ENCODE measurements at regions not wholly inside any gene's neighbourhood (a gene's known extent, or its start where the extent isn't known, plus 50 kb on each side); places are given as distances from the start of the nearest gene placed in this dataset.
"Not testable (repeated sequence)": the region's sequence is repeated elsewhere in the genome, so short reads cannot be mapped to it uniquely, and the experiment has no call there.

DNA sequence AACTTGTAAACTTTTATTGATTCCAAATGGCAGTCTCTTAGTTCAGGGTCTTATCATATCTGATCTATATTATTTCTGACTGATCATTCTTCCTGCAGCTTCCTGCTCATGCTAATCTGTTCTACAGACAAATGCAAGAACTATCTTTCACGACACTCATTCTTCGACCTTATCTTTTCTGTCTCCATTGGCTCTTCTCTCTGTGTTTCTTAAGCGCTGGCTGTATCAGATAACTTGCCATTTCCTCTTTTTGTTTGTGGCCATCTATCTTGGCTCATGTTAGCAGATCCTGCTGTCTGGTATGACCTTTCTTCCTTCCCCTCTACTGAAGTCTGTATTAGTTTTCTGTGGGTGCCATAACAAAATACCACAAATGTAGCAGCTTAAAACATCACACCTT is 230.5 kb upstream of the PUDP start:
- DNase-seq (ENCODE audit: low read depth): no peak

DNA sequence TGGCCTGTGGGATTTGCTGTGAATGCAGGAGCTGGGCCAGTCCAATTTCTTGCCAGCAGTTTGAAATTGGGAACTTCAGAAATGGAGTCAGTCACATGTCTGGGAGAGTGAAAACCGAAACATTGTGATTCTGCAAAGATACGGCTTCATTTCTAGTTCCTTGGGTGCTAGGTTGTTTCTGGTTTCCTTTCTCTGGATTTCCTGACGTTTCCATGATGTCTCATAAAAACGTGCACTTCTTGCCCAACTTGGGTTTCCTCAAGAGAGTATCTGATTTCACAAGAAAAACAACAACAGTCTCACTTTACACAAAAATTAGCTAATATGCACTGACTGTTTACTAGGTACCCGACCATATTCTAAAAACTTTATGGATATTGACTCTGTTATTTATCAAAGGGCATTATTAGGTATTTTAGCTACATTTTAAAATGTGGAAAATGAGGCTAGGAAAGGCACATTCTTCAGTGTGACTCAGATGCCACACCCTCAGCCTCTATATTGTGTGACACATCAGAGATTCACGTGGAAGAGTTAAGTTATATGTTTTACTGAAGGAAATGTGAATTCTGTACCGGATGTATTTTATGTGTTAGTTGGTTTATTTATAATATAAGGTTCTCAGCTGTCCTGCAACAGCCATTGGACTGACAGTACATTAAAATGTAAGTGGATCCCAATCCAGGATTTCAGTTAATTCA is 225.0 kb upstream of the PUDP start:
- peak; percentile 18 for DNase-seq (ENCODE audit: low read depth)

- no peak for DNase-seq (ENCODE audit: low read depth)
These were observed 214.2 kb upstream of the PUDP start for GRCh38 chrX:7362111-7362510.

GRCh38 chrX:7351926-7352325 is 204.0 kb upstream of the PUDP start:
- DNase-seq (ENCODE audit: low read depth): no peak

GRCh38 chrX:7347465-7347864 is 199.5 kb upstream of the PUDP start:
- no peak for DNase-seq (ENCODE audit: low read depth)

- no peak for DNase-seq (ENCODE audit: low read depth)
These were observed 198.1 kb upstream of the PUDP start for GRCh38 chrX:7346021-7346420.

DNA sequence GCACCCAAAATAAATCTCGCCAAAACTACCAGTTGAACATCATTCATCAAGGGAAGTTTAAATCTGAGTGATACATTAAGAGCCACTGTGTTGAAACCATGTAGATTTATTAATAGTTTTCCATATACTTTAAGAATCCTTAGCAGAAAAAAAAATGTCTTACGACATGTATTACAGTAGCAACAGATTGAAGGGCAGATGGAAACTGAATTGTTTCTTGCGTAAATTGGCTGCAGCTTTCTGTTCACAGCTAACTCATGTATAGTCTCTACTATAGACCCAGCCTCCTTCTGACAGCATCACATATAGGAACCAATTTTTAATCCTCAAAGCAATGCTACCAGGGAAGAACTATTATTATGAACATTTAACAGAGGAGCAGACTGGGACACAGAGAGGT is 195.2 kb upstream of the PUDP start:
- no peak for DNase-seq (ENCODE audit: low read depth)

DNA sequence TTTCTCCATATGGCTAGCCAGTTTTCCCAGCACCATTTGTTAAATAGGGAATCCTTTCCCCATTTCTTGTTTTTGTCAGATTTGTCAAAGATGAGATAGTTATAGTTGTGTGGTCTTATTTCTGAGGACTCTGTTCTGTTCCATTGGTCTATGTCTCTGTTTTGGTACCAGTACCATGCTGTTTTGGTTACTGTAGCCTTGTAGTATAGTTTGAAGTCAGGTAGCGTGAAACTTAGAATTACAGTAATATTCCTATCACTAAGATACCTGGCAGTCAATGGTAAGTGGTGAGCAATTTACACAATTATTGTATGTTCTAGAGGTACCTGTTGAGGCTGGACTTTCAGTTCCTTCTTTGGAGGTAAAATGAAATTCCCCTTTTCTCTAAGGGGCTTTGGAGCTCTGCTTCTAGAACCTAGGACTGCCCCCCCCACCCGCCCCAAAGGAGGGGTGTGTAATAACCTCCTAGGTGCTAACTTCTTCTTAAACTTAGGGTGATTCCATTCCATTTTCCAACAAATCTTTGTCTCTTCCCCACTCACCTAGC is 187.9 kb upstream of the PUDP start:
- not testable (repeated sequence) for DNase-seq (ENCODE audit: low read depth)

DNA sequence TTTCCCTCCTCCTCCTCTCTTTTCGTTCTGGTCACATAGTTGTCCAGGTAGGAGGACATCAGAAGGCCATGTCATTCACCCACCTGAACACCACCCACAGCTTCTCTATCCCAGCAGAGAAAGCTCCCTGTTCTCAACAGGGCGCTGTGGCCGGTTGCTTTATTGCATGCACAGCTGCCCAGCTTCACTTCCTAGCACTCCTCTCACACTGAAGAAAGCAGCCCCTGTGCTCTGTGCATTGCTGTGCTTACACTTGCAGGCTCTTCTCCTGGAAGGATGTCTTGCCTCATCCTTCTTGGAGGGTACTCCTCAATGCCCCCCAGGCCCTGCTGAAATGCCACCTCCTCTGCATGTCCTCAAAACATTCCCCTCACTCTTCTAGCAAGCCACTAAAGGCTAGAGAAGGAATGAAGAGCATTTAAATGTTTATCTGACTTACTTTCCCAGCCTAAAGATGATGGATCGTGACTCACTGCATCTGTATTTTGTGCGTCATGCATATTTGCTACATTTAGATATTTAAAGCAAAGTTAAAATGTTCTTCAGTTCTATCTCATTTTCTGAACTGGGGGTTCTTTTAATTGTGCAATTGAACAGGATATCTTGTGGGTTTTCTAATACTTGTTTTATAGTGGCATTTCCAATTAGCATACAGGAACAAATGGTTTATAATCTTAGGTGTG is 186.4 kb upstream of the PUDP start:
- peak; percentile 42 for DNase-seq (ENCODE audit: low read depth)

DNA sequence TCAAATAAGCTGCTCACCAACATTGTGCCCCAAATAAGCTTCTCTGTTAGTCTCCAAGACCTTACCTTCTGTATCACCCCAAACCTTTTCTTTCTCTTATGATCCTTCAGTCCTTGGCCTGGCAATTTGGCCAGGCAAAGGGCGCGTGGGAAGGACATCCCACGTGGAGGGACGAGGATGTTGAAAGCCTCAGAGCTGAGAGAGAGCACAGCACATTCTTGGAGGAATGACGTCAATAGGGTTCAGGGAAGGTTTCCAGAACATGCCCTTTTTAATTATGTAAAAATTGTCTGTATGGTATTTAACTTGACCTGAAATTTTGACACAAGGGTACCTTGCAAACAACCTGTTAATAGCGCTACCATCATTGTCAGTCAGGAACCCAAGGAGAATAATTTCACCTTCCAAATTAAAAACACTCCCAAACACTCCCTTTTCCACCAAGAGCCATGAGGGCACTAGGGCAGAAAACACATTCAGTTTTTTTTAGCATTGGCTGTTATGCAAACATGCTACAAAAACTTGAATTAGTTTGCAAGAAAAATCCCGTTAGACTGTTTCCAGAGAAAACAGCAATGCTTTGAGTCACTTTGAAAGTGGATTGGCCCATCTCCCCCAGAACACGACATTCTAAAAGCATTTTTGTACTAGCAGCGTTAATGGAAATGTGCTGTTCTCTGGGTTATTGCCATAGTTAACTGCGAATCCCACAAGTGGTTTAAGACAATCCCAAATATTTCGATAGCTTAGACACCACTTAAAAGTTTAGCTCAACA is 183.2 kb upstream of the PUDP start:
- peak; percentile 83 for DNase-seq (ENCODE audit: low read depth)

- DNase-seq (ENCODE audit: low read depth): peak; percentile 47
These were observed 182.6 kb upstream of the PUDP start for GRCh38 chrX:7330556-7330955.

DNA sequence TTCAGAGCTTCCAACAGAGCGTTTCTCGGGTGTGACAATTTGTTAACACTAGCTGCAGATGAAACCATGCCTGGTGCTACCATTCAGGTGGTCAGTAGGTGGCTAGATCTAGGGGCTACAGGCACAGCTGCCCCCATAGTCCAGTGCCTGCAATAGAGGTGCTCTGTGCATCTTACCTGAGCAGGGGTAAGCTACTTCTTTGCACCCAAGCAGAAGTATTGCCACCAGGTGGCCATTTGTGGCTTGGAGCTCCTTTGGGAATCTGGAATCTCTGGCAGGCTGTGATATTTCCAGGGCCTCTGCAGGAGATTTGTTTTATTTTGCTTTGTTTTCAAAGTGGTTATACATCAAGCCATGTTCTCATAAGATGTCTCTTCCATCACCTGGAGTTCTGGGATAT is 170.7 kb upstream of the PUDP start:
- DNase-seq (ENCODE audit: low read depth): no peak

DNA sequence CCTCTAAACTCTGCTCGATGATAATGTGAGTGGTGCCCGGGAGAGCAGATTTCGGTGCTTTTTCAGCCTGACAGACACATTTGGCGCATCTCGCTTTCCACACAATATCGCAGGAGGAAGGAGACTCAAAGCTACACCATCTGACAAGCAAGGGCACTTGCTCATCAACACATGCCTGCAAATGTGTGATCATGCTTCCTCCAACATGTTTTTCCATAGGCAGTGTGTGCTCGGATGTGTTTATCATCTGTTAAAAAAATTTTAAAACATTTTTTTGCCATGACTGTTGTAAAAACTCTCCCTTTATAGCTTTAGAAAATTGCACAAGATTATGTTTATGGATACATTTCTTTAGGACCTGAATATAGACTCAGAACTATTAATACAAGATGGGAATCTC is 170.3 kb upstream of the PUDP start:
- DNase-seq (ENCODE audit: low read depth): no peak

DNA sequence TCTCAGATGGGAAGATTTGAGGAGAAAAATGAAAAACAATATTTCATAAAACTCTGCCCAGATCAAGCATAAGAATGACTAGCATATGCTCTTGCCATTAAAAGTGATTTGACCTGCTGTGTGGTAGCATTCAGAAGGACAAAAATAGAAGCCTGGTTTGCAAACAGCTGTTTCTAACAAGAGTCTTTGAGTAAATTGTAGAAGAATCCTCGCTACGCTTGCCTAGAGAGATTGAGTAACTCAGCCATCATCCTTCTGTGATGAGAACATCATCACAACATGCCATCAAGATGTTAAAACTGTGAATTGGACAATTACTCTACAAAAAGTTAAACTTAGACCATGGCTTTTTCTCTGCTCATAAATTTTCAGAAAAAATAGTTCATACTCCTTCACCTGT is 168.9 kb upstream of the PUDP start:
- DNase-seq (ENCODE audit: low read depth): peak; percentile 28

DNA sequence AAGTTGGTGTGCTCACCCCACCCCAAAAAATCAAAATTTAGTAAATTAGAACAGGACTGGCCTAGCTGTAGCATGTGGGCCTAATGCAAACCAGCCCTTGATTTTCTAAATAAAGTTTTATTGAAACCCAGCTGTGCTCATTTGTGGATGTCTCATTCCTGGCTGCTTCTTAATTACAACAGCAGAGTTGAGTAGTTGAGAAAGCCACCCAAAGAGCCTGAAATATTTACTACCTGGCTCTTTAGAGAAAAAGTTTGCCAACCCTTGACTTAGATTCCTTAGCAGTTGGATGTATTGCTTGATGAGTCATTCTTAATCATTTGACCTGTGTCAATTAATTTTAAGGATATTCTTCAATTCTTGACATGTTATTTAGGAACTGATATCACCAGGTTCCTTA is 168.3 kb upstream of the PUDP start:
- DNase-seq (ENCODE audit: low read depth): no peak

DNA sequence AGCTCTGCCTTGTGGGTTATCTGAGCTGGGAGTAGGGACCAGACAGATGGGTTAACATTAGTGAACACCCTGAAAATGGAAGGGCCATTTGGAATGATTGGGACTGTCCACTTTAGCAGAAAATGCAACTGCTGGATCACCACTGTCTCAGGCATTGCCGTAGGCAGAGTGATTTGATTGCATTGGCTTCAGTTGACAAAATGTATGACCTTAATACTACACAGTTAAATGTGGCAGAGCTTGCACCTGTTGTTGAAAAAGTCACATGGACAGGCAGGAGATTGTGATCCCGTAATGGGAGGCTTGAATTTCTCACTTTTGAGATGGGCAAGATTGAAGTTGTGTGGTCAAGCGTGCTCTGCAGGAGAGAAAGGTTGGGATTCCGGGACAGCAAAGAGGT is 166.5 kb upstream of the PUDP start:
- DNase-seq (ENCODE audit: low read depth): no peak

GRCh38 chrX:7307720-7308119 is 159.8 kb upstream of the PUDP start:
- no peak for DNase-seq (ENCODE audit: low read depth)

DNA sequence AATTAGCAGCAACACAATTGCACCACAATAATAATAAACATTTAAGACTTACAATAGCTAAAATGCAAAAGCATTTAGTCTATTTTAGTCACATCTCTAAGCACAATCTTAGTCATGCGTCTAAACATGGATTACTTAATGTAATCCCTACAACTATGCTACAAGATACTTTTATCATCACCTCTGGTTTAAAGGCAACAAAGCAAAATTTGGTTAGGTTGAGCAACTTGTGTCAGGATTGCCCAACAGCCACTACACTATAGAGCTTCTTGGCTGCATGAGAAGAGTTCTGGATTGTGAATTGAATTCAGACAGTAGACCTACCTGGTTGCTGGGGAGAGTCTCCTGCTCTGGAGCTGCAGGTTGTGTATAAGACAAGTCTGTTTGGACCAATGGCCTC is 146.5 kb upstream of the PUDP start:
- DNase-seq (ENCODE audit: low read depth): no peak

- no peak for DNase-seq (ENCODE audit: low read depth)
These were observed 138.3 kb upstream of the PUDP start for GRCh38 chrX:7286168-7286837.

GRCh38 chrX:7285765-7286164 is 137.8 kb upstream of the PUDP start:
- DNase-seq (ENCODE audit: low read depth): no peak

DNA sequence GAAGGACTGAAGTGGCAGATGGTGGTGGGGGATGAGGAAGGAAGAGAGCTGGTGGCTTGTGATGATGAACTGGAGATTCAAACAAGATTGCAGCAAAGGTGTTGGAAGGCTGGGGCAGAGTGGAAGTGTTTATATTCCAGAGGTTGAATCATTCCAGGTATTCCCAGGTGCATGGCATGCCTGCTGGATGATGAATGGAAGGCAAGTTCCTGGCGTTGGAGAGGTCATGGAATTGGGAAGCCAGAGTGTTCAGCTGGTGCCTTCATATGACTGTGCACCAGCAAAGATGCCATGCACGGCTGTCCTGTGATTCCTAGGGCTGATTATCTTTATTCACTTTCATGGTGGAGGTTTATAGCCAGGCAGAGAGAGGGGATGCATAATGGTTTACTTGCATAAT is 135.8 kb upstream of the PUDP start:
- DNase-seq (ENCODE audit: low read depth): no peak

- no peak for DNase-seq (ENCODE audit: low read depth)
These were observed 132.6 kb upstream of the PUDP start for GRCh38 chrX:7280520-7280919.
